Right lung (tissue), 2 donors: ENCODE measurements at regions not wholly inside any gene's neighbourhood (a gene's known extent, or its start where the extent isn't known, plus 50 kb on each side); places are given as distances from the start of the nearest gene placed in this dataset.
"Not testable (repeated sequence)": the region's sequence is repeated elsewhere in the genome, so short reads cannot be mapped to it uniquely, and the experiment has no call there.

Experiments
- DNase-seq, 2 donors: peaks; one replicate each; pipeline ENCODE4 v3.0.0-alpha.2; 2013

DNA sequence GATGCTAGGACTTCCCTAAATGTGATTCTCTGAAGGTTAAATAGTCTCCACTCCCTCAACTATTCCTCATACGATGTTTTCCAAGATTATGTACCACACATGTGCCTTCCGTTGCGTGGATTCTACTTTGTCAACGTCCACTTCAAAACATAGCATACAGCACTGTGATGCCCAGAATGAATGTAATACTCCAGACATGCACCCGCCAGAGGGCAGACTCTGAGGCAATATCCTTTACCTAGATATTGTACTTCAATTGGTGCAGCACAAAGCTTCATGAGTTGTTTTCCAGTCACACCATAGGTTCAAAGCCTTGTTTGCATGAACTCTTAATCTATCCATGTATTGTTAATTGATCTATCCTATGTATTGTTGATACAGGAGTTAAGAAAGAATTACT, 201.0 kb upstream of the NABP1 start:
- DNase-seq, result no peak

DNA sequence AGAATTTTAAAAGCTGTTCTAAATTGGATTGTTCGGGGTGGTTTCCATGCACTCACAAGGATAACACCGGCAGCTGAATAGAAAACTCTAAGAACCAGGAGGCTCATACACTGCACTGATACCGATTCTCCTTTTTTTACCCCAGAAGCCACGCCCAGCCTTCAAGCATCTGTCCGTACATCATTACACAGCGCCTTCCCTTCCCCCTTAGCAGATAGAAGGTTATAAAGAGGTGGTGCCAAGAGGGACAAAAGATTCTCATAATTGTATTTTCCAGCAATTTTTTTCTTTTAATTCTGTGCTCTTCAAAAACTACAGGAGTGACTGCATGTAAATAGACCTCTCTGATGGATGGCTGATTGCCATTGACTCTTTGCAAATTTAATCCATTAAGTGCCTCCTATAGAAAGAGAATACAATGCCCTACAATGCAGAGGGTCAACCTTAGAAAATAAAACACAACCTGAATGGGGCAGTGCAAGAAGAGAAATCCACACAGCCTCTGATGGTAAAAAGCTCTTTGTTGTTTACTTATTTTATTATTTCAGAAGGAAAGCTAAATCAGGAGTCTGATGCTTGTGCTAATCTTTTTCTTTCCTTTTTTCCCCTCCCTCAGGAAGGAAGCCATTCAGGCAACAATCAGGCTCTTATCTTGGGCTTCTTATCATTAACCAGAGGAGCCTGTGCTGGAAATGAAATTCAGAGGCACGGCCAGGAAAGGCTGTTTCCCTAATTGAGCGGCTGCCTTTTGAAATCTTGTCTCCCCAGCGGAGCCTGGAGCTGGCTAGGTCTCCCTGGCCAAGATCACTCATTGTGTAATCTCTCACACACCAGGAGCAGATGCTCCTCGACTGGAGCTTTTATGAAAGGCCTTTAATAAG, 198.9 kb upstream of the NABP1 start:
- peak; percentile 64 to 75 for DNase-seq

DNA sequence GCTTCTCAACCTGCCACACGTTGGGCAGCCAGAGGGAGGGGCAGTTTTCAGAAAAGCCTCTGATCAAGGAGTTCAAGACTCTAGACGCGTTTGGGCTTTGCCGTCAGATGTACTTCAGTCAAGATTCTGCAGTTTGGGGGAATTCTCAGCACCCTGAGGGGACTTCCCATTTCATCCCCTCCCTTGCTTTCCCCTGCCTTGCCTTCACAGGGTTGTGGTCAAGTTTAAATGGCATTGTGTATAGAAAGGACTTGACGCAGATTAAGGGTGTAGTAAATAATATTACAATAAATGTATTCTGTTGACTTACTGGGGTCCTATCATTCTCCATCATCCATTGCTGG, 198.3 kb upstream of the NABP1 start:
- no peak for DNase-seq

DNA sequence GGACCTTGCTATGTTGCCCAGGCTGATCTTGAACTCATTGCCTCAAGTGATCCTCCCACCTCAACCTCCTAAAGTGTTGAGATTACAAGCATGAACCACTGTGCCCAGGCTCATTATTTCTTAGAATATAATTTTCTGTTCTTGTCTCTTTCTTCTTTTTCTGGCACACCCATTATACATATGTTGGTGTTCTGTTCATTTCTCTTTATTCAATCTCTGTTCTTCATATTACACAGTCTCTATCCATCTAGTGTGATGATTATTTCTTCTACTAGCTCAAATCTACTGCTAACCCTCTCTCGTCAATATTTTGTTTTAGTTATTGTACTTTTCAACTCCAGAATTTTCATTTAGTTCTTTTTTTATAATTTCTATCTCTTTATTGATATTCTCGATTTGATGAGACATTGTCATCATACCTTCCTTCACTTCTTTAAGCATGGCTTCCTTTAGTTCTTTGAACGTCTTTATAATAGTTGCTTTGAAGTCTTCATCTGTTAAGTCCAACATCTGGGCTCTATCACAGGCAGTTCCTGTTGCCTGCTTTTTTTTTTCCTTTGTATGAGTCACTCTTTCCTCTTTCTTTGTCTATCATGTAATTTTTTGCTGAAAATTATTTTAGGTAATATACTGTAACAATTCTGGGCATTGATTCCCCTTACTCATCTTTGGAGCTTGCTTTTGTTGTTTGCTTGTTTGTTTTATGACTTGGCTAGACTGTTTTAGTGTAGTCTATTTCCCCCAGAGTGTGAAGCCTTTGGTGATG, 196.4 kb upstream of the NABP1 start:
- no peak for DNase-seq

DNA sequence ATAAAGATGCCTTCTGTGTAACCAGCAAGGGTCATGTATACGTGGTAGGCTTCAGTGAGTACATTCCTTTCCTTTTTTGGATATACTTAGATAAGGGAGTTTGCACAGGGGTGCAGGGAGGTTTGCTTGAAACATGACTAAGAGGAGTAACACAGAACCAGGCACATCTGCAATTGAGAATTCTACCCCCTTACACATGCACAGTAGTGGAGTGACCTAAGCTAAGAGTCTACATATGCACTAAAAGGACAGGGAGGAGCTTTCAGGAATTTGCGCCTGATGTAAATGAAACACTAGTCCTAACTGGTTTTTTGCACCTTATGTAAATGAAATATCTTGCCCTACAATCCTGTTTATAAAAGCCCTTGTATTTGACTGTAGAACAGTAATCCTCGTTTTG, 194.8 kb upstream of the NABP1 start:
- DNase-seq, result no peak

DNA sequence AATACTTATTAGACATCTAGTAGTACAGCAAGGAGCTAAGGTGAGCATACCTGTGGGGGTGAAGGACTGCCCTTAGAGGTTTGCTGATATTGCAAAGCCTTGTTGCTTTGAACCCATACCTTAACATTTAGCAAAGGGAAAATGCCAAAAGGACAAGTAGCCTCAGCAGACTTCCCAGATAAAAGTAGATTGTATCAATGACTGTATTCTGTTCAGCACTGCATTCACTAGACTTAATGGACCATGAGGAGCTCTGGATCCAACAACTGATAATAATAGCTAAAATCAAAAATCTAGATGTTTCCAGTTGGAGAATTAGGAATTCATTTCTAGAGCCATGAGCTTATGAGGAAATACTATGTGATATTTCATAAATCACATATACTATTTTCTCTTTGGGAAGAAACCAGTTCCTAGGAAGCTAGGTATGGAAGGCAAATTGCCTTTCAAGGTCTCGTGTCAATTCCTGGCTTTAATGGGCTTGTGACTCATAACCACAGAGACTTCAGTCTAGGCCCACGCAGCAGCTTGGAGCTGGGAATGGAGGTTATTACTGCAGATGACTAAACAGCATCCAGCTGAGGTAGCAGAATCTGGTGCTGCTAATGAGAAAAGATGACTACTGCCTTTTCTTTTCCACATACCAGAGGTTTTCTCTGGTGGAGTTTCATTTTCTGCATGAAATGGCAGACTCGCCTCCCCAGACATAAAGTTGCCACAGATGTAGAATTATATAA, 191.2 kb upstream of the NABP1 start:
- no peak for DNase-seq

DNA sequence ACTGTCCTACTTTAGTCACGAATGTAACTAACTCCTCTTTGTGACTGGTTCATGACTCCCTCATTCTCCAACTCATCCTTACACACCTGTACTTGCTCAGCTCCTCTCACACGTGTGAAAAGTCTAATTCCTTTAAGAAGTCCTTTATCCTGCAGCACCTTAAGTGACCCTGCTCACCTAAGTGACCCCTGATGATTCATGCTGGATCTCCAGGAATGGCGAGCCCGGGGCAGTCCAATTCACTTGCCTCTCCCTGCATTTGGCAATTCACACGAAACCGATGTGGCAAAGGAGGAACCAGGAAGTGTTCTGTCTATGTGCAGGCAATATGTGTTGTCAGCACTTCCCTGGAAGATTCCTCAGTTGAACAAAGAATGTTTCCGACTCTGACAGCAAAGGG, 189.8 kb upstream of the NABP1 start:
- no peak for DNase-seq

DNA sequence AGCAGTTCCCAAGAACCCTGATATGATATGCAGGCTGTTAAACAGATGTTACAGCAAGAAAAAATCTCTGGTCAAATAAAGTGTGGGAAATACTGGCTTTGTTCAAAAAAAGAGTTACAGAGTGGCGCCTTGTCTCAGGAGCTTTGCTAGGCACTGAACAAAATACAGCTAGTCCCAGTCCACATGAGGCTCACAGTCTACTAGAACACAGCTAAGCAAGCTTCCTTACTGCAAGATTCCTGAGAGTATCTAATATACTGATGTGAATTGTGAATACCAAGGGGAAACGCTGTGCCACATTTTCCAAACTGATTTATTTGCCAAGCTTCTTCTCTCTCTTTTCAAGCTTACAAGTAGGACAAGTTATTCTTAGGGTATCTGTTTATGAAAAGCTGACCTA, 188.8 kb upstream of the NABP1 start:
- no peak for DNase-seq

DNA sequence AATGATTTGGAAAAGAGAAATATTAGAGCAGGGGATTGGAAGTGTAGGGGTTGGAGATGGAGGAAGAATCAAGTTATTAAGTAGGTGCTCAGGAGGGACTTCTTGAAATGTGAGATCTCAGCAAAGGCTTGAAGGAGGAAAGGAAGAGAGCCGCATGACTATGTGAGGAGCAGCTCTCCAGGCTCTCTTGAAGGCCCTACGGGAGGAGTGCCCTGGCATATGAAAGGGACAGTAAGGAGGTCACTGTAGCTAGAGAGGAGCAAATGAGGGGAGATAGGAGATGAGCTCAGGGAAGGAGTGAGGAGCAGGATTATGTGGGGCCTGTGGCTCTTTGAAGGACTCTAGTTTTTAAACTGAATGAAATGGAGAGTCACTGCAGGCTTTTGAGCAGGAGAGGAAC, 181.1 kb upstream of the NABP1 start:
- no peak for DNase-seq

DNA sequence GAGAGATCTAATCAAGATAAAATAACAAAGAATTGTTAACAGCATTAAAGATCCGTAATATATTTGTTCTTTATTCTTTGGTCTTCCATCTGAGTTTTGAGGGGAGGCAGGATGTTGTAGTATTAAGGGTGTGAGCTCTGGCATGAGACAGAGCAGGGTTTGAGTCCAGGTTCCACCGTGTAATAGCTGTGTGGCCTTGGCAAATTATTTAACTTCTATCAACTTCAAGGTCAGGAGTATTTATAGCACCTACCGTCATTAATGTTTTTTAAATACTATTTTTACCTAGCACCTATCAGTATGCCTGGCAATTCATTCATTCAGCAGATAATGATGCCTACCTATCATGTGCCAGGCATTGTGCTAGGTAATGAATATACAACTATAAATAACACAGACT, 180.1 kb upstream of the NABP1 start:
- DNase-seq, result no peak

DNA sequence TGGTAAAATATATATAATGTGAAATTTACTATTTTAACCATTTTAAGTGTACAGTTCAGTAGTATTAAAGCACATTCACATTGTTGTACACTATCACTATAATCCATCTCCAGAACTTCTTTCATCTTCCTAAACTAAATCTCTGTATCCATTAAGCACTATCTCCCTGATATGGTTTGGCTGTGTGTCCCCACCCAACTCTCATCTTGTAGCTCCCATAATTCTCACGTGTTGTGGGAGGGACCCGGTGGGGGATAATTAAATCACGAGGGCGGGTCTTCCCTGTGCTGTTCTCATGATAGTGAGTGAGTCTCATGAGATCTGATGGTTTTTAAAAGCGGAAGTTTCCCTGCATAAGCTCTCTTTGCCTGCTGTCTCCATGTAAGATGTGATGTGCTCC, 178.9 kb upstream of the NABP1 start:
- no peak for DNase-seq

DNA sequence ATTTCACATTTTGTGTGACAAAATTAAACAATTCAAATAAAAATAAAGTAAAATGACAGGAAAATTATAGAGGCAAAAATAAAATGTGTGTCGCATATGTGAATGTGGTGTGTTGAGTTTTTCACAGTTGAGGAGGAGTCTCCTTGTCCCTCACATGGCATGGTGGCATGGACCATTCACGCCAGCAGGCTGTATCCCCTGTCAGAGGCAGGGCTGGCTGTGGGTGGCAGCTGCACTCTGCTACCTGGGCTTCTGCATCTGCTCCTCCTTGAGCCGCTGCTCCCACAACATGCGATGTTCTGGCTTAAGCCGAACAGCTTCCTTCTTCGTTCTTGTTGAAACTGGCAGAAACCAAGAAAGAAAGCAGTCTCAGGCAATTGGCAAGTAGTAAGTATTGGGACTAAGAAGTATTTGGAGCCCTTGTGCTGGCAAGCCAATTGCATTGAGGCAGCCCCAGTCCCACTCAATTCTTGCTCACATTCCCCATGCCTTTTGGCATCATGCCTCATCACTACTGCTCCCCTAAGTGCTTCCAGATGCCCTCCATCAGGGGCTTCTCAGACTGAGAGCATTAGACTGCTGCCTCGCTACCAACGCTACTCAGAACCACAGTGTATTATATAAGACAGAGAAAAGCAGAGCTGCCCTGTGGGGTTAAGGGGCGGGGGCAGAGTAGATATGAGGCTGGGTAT, 177.9 kb upstream of the NABP1 start:
- peak in 1 of 2 donors; percentile 29 for DNase-seq

DNA sequence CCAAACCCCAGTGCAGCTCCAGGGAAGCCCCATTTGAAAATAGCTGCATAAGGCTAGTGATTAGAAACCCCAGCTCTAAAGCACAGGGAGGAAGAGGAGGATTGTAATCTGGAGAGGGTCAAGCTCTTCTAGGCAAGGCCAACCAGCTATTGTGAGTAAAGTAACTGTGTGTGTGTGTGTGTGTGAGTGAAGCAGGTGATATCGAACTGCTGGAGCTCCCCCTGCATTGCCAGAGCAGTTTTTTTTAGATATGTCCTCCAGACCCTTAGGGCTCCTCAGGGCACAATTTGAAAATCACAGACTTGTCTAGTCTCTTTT, 177.4 kb upstream of the NABP1 start:
- no peak for DNase-seq

DNA sequence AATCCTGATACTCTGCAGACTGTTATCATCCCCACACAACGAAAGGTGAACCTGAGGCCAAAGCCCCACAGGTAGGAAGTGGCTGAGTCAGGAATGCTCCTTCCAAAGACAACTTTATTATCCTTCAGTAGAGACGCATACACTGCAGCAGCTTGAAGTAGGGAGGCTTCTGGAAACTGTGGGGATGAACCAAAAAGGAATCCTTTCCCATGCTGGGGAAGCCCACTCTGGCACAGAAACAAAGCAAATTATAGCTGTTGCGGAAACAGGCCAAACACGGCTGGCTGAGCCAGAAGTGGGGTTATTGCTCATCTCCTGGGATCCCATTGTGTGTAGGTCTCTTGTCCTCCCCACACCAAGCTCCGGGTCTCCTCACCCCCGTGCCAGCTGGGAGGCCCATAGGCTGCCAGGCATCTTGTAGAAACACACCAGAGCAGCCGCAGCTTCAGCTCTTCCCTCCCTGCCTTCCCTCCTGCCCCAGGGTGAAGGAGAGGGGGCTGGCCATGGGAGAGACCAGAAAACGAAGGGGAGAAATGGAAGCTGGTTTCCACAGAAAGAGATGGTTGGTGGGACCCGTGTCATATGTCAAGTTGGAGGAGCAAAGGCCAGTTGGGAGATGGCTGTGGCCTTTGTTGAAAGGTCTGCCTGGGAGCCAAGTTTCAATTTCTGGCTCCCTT, 176.9 kb upstream of the NABP1 start:
- DNase-seq, result peak in 1 of 2 donors; percentile 37

DNA sequence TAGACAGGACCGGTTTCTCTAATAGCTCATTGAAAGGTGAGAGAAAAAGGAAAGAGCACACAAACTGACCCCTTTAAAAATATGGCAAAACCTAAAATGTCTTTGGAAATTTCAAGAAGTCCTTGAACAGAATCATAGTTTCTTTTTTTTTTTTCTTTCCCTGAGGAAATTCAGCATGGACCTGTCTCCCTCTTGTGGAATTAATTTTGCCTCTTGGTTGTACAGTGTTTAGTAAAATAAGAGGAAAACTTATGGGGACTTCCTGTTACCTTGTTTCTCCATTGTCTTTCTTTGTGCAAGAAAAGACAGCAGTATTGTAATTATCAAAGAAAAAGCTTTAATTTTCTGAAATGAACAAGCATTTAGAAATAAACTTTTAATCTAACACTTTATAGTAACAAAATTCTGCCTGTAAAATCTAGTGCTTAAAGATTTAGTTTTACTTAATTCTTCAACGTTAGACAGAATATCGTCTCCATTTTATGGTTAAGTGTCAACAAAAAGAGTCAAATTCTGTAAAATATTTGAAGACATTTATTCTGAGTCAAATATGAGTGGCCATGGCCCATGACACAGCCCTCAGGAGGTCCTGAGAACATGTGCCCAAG, 176.3 kb upstream of the NABP1 start:
- DNase-seq, result peak in 1 of 2 donors; percentile 62

DNA sequence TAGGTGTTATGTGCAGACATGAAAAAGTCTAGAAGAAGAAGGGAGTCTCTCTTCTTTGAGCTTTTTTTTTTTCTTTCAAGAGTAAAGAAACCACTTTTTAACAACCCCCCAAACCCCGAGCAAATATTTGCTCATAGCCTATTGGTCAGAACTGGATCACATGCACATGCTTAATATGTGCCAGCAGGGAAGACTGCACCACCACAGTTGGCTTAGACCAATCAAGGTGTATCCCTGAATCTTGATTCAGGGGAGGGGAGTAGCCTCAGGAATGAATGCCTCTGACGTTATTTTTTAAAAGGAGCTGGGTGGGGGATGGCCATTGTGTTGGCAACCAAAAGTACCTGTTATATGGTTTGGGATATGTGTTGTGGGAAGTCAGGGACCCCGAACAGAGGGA, 171.4 kb upstream of the NABP1 start:
- no peak for DNase-seq

DNA sequence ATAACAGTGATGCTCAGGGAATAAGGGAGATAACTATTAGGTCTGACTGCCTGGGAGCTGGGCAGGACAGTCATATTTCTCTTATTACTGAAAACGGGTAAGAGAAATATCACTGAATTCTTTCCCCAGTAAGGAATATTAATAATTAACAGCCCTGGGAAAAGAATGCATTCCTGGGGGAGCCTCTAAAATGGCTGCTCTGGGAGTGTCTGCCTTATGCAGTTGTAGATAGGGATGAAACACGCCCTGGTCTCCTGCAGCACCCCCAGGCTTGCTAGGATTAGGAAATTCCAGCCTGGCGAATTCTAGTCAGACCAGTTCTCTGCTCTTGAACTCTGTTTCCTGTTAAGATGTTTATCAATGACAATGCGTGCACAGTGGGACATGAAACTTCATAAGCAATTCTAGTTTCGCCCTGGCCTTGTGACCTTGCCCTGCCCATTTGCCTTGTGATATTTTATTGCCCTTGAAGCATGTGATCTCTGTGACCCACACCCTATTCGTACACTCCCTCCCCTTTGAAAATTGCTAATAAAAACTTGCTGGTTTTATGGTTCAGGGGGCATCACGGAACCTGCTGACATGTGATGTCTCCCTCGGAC, 170.6 kb upstream of the NABP1 start:
- DNase-seq, result not testable (repeated sequence)

DNA sequence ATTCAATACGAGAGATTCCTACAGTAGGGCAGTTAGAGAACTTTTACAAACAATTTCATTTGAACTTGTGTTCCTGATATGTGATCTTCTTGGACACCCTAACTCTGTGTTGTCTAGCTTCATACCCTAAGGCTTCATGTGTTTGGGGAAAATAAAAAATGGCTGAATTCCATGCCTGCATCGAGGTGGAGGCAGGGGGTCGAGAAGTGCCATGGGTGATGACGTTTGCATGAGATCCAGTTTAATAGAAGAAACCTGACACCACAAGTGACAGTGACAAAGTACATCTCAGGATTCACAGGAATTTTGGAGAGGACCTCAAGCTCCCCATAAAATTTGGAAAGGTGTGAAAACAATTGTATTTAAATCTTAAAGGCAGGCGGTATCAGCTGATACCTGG, 169.2 kb upstream of the NABP1 start:
- no peak for DNase-seq

DNA sequence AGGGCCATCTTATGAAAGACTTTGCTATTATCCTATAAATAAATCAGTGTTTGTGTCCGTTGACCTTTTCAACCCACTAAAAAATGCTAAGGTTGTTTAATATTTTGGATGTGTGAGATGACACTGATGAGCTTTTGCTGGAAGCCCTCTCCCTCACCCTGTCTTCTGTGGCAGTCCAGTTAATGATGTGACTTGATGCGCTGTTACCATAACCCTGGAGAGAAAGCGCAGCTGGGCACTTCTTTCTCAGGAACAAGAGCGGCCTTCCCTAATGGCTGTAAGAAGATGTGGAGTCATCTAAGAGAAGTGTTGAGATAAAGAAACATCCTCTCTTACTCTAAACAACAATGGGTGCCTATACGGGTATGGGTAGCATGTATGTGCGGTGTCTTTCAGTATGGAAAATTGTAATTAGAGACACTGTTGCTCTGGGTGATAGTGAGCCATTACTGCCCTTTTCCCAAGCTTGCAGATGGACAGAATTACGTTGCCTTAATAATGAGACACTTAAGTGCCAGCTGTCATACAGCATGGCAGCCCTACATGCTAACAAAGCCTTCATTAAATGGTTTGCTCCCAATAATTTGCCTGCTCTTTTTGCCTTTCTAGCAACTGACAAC, 165.6 kb upstream of the NABP1 start:
- DNase-seq, result peak; percentile 80 to 83

DNA sequence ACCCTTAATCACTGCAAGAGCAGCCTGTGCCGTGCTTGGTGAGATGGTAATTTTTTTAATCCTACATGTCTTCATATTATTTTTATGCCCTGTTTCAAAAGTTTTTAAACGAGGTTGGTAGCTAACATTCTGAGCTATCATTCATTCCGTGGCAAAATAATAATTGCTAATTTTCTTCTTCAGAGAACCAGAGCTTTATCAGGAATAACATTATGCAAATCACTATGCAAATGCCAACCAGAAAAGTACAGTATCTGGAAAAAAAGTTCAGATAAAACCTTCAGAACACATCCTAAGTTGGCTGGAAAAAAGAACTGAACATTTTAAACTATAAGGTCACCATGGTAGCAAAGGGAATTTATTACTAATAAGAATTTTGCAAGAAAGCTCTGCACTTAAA, 165.1 kb upstream of the NABP1 start:
- DNase-seq, result no peak
